Kidney epithelial cell (primary cell): ENCODE measurements at regions not wholly inside any gene's neighbourhood (a gene's known extent, or its start where the extent isn't known, plus 50 kb on each side); places are given as distances from the start of the nearest gene placed in this dataset.
"Not testable (repeated sequence)": the region's sequence is repeated elsewhere in the genome, so short reads cannot be mapped to it uniquely, and the experiment has no call there.

Experiments used
- DNase-seq: peaks from one replicate; pipeline ENCODE4 v3.0.0-alpha.2; 2010; ENCODE audit warnings: low read depth
- H3K27me3 ChIP-seq: 2 replicates; pipeline ENCODE4 v1.6.0; 2011; ENCODE audit warnings: low read length; ENCODE audit not compliant: control insufficient read depth, insufficient read depth
- H3K36me3 ChIP-seq: 2 replicates; pipeline ENCODE4 v1.5.1; 2011; ENCODE audit warnings: low read length; ENCODE audit not compliant: control insufficient read depth, insufficient read depth
- H3K4me3 ChIP-seq: 2 replicates; pipeline ENCODE4 v1.5.1; 2011; ENCODE audit warnings: low read depth, mild to moderate bottlenecking, control low read depth, low read length
- TF ChIP-seq, protein P1 (sequence below): IDR thresholded peaks from 2 replicates; pipeline ENCODE4 v1.5.1; 2011; ENCODE audit warnings: mild to moderate bottlenecking, moderate library complexity, low read length, control low read depth, inconsistent platforms; ENCODE audit not compliant: insufficient read depth, poor library complexity, severe bottlenecking

DNA sequence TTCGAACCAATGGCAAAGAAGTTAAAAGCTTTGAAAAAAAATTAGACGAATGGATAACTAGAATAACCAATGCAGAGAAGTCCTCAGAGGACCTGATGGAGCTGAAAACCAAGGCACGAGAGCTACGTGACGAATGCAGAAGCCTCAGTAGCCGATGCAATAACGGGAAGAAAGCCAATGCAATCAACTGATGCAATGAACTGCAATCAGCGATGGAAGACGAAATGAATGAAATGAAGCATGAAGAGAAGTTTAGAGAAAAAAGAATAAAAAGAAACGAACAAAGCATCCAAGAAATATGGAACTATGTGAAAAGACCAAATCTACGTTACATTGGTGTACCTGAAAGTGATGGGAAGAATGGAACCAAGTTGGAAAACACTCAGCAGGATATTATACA is 52.6 kb upstream of the MRPS30 start:
- not testable (repeated sequence) for H3K4me3 ChIP-seq, DNase-seq, H3K36me3 ChIP-seq, H3K27me3 ChIP-seq

DNA sequence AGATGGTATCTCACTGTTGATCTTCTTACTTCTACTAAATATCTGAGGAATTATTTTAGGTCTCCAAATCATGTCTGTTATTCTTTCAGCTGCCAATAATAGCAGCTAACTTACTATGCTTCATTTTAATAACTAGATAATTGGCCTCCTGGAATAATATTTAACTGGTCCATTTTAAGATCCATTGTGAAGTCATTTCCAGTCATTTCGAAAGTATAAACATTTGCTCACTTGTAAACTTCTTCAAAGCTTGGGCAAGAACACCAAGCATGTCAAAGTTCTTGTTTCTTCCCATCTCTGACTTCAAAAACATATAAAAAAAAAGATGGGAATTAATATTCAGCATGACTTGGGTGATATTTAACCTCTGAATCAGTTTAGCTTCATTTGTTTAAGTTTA is 61.4 kb upstream of the MRPS30 start:
- no peaks in the 10 kb centered on the region for H3K27me3 ChIP-seq
- DNase-seq: no peak
- H3K4me3 ChIP-seq: no peak overlapping the region
- TF ChIP-seq, protein P1, sequence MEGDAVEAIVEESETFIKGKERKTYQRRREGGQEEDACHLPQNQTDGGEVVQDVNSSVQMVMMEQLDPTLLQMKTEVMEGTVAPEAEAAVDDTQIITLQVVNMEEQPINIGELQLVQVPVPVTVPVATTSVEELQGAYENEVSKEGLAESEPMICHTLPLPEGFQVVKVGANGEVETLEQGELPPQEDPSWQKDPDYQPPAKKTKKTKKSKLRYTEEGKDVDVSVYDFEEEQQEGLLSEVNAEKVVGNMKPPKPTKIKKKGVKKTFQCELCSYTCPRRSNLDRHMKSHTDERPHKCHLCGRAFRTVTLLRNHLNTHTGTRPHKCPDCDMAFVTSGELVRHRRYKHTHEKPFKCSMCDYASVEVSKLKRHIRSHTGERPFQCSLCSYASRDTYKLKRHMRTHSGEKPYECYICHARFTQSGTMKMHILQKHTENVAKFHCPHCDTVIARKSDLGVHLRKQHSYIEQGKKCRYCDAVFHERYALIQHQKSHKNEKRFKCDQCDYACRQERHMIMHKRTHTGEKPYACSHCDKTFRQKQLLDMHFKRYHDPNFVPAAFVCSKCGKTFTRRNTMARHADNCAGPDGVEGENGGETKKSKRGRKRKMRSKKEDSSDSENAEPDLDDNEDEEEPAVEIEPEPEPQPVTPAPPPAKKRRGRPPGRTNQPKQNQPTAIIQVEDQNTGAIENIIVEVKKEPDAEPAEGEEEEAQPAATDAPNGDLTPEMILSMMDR: no peak
- H3K36me3 ChIP-seq: no peaks in the 10 kb centered on the region

DNA sequence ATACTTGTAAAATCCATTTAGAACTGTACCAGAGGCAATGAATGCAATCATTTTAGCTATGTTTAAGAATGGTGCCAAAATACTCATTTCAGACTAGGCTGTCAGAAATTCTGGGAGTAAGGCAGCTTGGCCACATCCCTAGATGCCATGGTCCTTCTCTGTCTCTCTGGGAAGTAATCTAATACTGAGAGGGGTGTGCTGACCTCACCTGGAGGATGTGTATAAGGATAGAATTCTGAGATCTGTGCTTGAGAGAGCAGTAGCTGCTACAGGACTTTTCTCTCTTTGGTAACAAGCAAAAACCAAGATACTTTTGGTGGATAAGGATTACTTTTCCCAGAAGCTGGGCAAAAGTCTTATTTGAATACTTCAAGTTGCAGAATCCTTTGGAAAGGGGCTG is 68.1 kb upstream of the MRPS30 start:
- H3K36me3 ChIP-seq: no peaks in the 10 kb centered on the region

GRCh38 chr5:44729536-44729935 is 79.2 kb upstream of the MRPS30 start:
- Histone ChIP-seq H3K27me3 (no peaks in the 10 kb centered on the region), H3K4me3 (no peak overlapping the region), H3K36me3 (no peaks in the 10 kb centered on the region)
- TF ChIP-seq, protein P1: no peak
- DNase-seq: no peak

More for the DNA sequence above, 68.1 kb upstream of the MRPS30 start:
- Histone ChIP-seq H3K27me3 (no peaks in the 10 kb centered on the region), H3K4me3 (no peak overlapping the region)
- TF ChIP-seq, protein P1: no peak
- DNase-seq: no peak

DNA sequence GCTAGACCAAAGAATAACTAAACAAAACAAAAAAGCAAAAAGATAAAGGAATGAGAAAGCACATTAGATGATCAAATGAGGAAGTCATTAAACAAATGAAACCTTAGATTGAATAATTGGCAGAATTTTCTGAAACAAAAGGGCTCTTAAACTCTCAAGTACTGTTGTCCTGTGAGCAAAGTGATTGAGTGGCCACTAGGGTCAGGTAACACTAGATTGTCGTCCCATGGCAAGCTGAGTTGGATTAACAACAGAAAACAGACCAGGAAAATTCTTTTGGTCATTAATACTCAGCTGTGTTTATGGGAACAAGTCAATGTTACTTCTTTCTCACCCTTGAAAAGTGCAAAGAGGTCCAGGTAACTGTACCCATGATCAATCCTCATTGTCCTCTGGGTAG is 81.6 kb upstream of the MRPS30 start:
- TF ChIP-seq, protein P1: no peak
- H3K4me3 ChIP-seq: no peak overlapping the region
- no peaks in the 10 kb centered on the region for H3K36me3 ChIP-seq
- H3K27me3 ChIP-seq: no peaks in the 10 kb centered on the region
- no peak for DNase-seq

- TF ChIP-seq, protein P1: no peak
- no peak overlapping the region for H3K4me3 ChIP-seq
- H3K27me3 ChIP-seq: no peaks in the 10 kb centered on the region
- H3K36me3 ChIP-seq: no peaks in the 10 kb centered on the region
- DNase-seq: no peak
Measured at GRCh38 chr5:44719856-44720255, 88.9 kb upstream of the MRPS30 start.
